OCI-LY7 (cell line): ENCODE measurements at regions not wholly inside any gene's neighbourhood (a gene's known extent, or its start where the extent isn't known, plus 50 kb on each side); places are given as distances from the start of the nearest gene placed in this dataset.

ENCODE experiments used
- BruUV-seq: library from RNA; stranded (reverse); fragments of 400-500 nt; replicated peaks from 2 replicates; lab custom pipeline; 2021; lab: Mats Ljungman, UMichigan
- CTCF ChIA-PET: fragments of 300-600 bp; sonication (Branson Sonifier 250); formaldehyde crosslinking; loops from one replicate; lab custom pipeline; 2022; ENCODE audit warnings: antibody characterized with exemption; ENCODE audit not compliant: unreplicated experiment; lab: Charles Lee
- POLR2A ChIA-PET: fragments of 300-600 bp; sonication (Branson Sonifier 250); formaldehyde crosslinking; loops from one replicate; lab custom pipeline; 2022; ENCODE audit warnings: antibody characterized with exemption; lab: Charles Lee
- DNase-seq: peaks from one replicate; pipeline ENCODE4 v3.0.0-alpha.2; 2015; ENCODE audit warnings: low spot score
- H2AFZ ChIP-seq: fragments of 200-600 bp; sonication (generic), shearing (Covaris generic); 2 replicates; pipeline ENCODE4 v1.6.1; 2014; ENCODE audit warnings: mild to moderate bottlenecking, antibody characterized with exemption, low read length, moderate library complexity
- H3K27ac ChIP-seq: fragments of 200-600 bp; sonication (generic); 2 replicates; pipeline ENCODE4 v1.5.1; 2014; ENCODE audit warnings: mixed run types, low read depth, mild to moderate bottlenecking, moderate library complexity, low read length, inconsistent platforms; ENCODE audit not compliant: poor library complexity, severe bottlenecking
- H3K36me3 ChIP-seq: fragments of 200-600 bp; sonication (generic); 2 replicates; pipeline ENCODE4 v1.6.1; 2014; ENCODE audit warnings: mild to moderate bottlenecking, antibody characterized with exemption, low read length, moderate library complexity, mixed read lengths; ENCODE audit not compliant: insufficient read depth
- H3K4me1 ChIP-seq: fragments of 200-600 bp; sonication (generic); 2 replicates; pipeline ENCODE4 v1.5.1; 2014; ENCODE audit warnings: mild to moderate bottlenecking, low read length; ENCODE audit not compliant: insufficient read depth, poor library complexity, severe bottlenecking
- H3K4me2 ChIP-seq: fragments of 200-600 bp; sonication (generic); 2 replicates; pipeline ENCODE4 v1.6.1; 2014; ENCODE audit warnings: mild to moderate bottlenecking, low read length
- H3K4me3 ChIP-seq: fragments of 200-600 bp; sonication (generic); 2 replicates; pipeline ENCODE4 v1.5.1; 2014; ENCODE audit warnings: mild to moderate bottlenecking, low read depth, low read length; ENCODE audit not compliant: poor library complexity, severe bottlenecking
- H3K79me2 ChIP-seq: fragments of 200-600 bp; sonication (generic); 2 replicates; pipeline ENCODE4 v1.6.1; 2016; ENCODE audit warnings: low read depth, mild to moderate bottlenecking, low read length, moderate library complexity, mixed read lengths; ENCODE audit not compliant: insufficient read depth
- H3K9me2 ChIP-seq: fragments of 200-600 bp; sonication (generic); 2 replicates; pipeline ENCODE4 v1.6.1; 2016; ENCODE audit warnings: mild to moderate bottlenecking, low read length, mixed read lengths; ENCODE audit not compliant: insufficient read depth
- H3K9me3 ChIP-seq: fragments of 200-600 bp; sonication (generic); 2 replicates; pipeline ENCODE4 v1.6.1; 2014; ENCODE audit warnings: mild to moderate bottlenecking, mixed run types, low read length, mixed read lengths
- H4K20me1 ChIP-seq: fragments of 200-600 bp; sonication (generic); 2 replicates; pipeline ENCODE4 v1.6.1; 2014; ENCODE audit warnings: mild to moderate bottlenecking, antibody characterized with exemption, low read length, moderate library complexity, mixed read lengths; ENCODE audit not compliant: insufficient read depth
- CTCF ChIP-seq: fragments of 200-600 bp; sonication (generic); conservative IDR thresholded peaks from 2 replicates; pipeline ENCODE4 v1.5.1; 2014; ENCODE audit warnings: mild to moderate bottlenecking, antibody characterized with exemption, low read length, moderate library complexity, mixed read lengths
- EZH2phosphoT487 ChIP-seq: fragments of 200-600 bp; sonication (generic); IDR thresholded peaks from 2 replicates; pipeline ENCODE4 v1.6.1; 2018; ENCODE audit warnings: low read depth, borderline replicate concordance, mild to moderate bottlenecking, mixed run types, antibody characterized with exemption, low read length, moderate library complexity, mixed read lengths
- intact Hi-C: fragments of 100-400 bp; cut with micrococcal nuclease; formaldehyde crosslinking; loops from one replicate; pipeline ENCODE4 v1.10.0; 2022; ENCODE audit not compliant: unreplicated experiment

DNA sequence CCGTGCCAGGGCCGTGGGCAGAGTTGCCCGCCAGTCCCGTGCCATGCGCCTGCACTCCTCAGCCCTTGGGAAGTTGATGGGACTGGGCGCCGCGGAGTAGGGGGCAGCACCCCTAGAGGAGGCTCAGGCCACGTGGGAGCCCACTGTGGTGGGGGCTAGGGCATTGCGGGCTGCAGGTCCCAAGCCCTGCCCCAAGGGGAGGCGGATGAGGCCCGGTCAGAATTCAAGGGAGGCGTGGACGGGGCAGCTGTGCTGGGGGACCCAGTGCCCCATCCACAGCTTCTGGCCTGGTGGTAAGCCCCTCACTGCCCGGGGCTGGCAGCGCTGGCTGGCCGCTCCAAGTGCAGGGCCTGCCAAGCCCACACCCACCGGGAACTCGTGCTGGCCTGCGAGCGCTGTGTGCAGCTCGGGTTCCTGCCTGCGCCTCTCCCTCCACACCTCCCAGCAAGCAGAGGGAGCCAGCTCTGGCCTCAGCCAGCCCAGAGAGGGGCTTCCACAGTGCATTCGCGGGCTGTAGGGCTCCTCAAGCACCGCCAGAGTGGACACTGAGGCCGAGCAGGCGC, 317.8 kb downstream of the HAO1 start:
- POLR2A ChIA-PET = no interaction called here
- Histone ChIP-seq H3K4me1 (no peaks in the 10 kb centered on the region), H3K79me2 (no peaks in the 10 kb centered on the region), H3K9me2 (no peaks in the 10 kb centered on the region), H3K36me3 (no peaks in the 10 kb centered on the region), H4K20me1 (no peaks in the 10 kb centered on the region), H3K4me3 (no peak overlapping the region), H3K27ac (no peak overlapping the region), H3K4me2 (no peak overlapping the region), H2AFZ (no peak overlapping the region), H3K9me3 (no peaks in the 10 kb centered on the region)
- CTCF ChIA-PET = no interaction called here
- DNase-seq = no peak
- TF ChIP-seq EZH2phosphoT487 (no peak), CTCF (no peak)
- no TSS peak for BruUV-seq
- intact Hi-C loops = no loop called here

- TF ChIP-seq EZH2phosphoT487 = no peak
- TF ChIP-seq CTCF = no peak
- BruUV-seq = no TSS peak
- H3K36me3 ChIP-seq = no peaks in the 10 kb centered on the region
- H3K79me2 ChIP-seq = no peaks in the 10 kb centered on the region
- intact Hi-C loops = no loop called here
- no peak overlapping the region for H3K4me2 ChIP-seq
- no peak overlapping the region for H3K4me3 ChIP-seq
- no peaks in the 10 kb centered on the region for H4K20me1 ChIP-seq
- POLR2A ChIA-PET = interaction anchor here (0.5 kb wide), 1 partner anchor 260 kb away, joined by 3 read pairs; no protein-coding TSS in a partner anchor
- DNase-seq = no peak
- H3K9me2 ChIP-seq = no peaks in the 10 kb centered on the region
- H3K27ac ChIP-seq = no peak overlapping the region
- H2AFZ ChIP-seq = no peak overlapping the region
- H3K9me3 ChIP-seq = no peaks in the 10 kb centered on the region
- no peaks in the 10 kb centered on the region for H3K4me1 ChIP-seq
- CTCF ChIA-PET = no interaction called here
These were observed 315.4 kb downstream of the HAO1 start for GRCh38 chr20:7624886-7625285.

- no peaks in the 10 kb centered on the region for H3K4me1 ChIP-seq
- no peak overlapping the region for H3K4me2 ChIP-seq
- CTCF ChIA-PET = no interaction called here
- POLR2A ChIA-PET = interaction anchor here (1.4 kb wide), 1 partner anchor 8 kb away, joined by 3 read pairs; no protein-coding TSS in a partner anchor
- DNase-seq = no peak
- intact Hi-C loops = no loop called here
- BruUV-seq = no TSS peak
- no peak overlapping the region for H3K27ac ChIP-seq
- H3K36me3 ChIP-seq = no peaks in the 10 kb centered on the region
- H3K4me3 ChIP-seq = no peak overlapping the region
- no peak overlapping the region for H2AFZ ChIP-seq
- H3K9me2 ChIP-seq = no peaks in the 10 kb centered on the region
- TF ChIP-seq EZH2phosphoT487 (no peak), CTCF (no peak)
- H3K79me2 ChIP-seq = no peaks in the 10 kb centered on the region
- no peaks in the 10 kb centered on the region for H3K9me3 ChIP-seq
- no peaks in the 10 kb centered on the region for H4K20me1 ChIP-seq
These were observed 312.3 kb downstream of the HAO1 start for GRCh38 chr20:7627734-7628663.
